Neural cell (in vitro differentiated cells): ENCODE measurements at regions not wholly inside any gene's neighbourhood (a gene's known extent, or its start where the extent isn't known, plus 50 kb on each side); places are given as distances from the start of the nearest gene placed in this dataset.

Experiments used
- CTCF ChIP-seq: fragments of 450-650 bp; IDR thresholded peaks from 2 replicates; pipeline ENCODE4 v1.5.1; 2014; ENCODE audit warnings: antibody characterized with exemption, mild to moderate bottlenecking, moderate library complexity; ENCODE audit not compliant: poor library complexity, severe bottlenecking
- EP300 ChIP-seq: fragments of 450-650 bp; conservative IDR thresholded peaks from 2 replicates; pipeline ENCODE4 v1.6.1; 2014; ENCODE audit warnings: antibody characterized with exemption, mild to moderate bottlenecking, moderate library complexity; ENCODE audit not compliant: poor library complexity, severe bottlenecking
- EZH2 ChIP-seq: fragments of 200-600, 300-800 bp; shearing (Covaris generic), sonication (generic); IDR thresholded peaks from 2 replicates; pipeline ENCODE4 v1.6.1; 2014; ENCODE audit warnings: antibody characterized with exemption, low read length, borderline replicate concordance, mild to moderate bottlenecking; ENCODE audit not compliant: insufficient read depth, poor library complexity, severe bottlenecking
- MXI1 ChIP-seq: fragments of 450-650 bp; conservative IDR thresholded peaks from 2 replicates; pipeline ENCODE4 v1.6.1; 2014; ENCODE audit warnings: antibody characterized with exemption, mild to moderate bottlenecking; ENCODE audit not compliant: poor library complexity, severe bottlenecking
- POLR2AphosphoS5 ChIP-seq: IDR thresholded peaks from 2 replicates; pipeline ENCODE4 v1.6.1; 2012
- RAD21 ChIP-seq: fragments of 450-650 bp; conservative IDR thresholded peaks from 2 replicates; pipeline ENCODE4 v1.6.1; 2014; ENCODE audit warnings: antibody characterized with exemption, mild to moderate bottlenecking, moderate library complexity
- TF ChIP-seq, protein P1 (sequence below): IDR thresholded peaks from 2 replicates; pipeline ENCODE4 v1.6.1; 2012; ENCODE audit warnings: borderline replicate concordance

DNA sequence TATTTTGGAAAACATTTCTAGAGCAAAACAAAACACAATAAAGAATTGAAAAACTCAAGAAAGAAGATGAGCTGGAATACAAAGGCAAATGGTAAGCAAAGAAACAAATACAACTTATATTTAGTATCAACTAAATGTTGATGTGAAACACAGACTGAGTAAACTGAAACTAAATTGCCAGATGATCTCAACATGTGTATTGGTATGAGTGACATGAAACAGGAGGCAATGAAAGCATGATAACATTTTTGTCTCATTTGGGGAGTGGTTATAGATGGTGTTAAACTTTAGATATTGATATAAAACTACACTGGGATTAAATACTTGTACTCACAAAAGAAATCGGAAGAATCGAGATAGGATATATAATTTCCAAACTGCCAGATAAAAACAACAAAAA lies 805.6 kb upstream of the CXADR start:
- TF ChIP-seq MXI1: no peak
- TF ChIP-seq EZH2: no peak
- TF ChIP-seq EP300: no peak
- no peak for TF ChIP-seq CTCF
- TF ChIP-seq RAD21: no peak
- TF ChIP-seq POLR2AphosphoS5: no peak
- TF ChIP-seq, protein P1, sequence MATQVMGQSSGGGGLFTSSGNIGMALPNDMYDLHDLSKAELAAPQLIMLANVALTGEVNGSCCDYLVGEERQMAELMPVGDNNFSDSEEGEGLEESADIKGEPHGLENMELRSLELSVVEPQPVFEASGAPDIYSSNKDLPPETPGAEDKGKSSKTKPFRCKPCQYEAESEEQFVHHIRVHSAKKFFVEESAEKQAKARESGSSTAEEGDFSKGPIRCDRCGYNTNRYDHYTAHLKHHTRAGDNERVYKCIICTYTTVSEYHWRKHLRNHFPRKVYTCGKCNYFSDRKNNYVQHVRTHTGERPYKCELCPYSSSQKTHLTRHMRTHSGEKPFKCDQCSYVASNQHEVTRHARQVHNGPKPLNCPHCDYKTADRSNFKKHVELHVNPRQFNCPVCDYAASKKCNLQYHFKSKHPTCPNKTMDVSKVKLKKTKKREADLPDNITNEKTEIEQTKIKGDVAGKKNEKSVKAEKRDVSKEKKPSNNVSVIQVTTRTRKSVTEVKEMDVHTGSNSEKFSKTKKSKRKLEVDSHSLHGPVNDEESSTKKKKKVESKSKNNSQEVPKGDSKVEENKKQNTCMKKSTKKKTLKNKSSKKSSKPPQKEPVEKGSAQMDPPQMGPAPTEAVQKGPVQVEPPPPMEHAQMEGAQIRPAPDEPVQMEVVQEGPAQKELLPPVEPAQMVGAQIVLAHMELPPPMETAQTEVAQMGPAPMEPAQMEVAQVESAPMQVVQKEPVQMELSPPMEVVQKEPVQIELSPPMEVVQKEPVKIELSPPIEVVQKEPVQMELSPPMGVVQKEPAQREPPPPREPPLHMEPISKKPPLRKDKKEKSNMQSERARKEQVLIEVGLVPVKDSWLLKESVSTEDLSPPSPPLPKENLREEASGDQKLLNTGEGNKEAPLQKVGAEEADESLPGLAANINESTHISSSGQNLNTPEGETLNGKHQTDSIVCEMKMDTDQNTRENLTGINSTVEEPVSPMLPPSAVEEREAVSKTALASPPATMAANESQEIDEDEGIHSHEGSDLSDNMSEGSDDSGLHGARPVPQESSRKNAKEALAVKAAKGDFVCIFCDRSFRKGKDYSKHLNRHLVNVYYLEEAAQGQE: no peak
